Keratinocyte (primary cell): ENCODE measurements at regions not wholly inside any gene's neighbourhood (a gene's known extent, or its start where the extent isn't known, plus 50 kb on each side); places are given as distances from the start of the nearest gene placed in this dataset.

ENCODE experiments used
- EZH2 ChIP-seq: IDR thresholded peaks from one replicate; pipeline ENCODE4 v1.6.1; 2012; ENCODE audit warnings: inconsistent platforms, mild to moderate bottlenecking, low read length, moderate library complexity
- TF ChIP-seq, protein P1 (sequence below), 3 experiments: IDR thresholded peaks in 1 of 3; conservative IDR thresholded peaks in 1 of 3; optimal IDR thresholded peaks in 1 of 3; 2 replicates in 2 of 3; 3 replicates in 1 of 3; pipeline versions ENCODE3 to v1.5.1; 2011; ENCODE audit warnings: low read length in 3 of 3, mild to moderate bottlenecking in 3 of 3, moderate library complexity in 2 of 3, control low read depth in 1 of 3, inconsistent platforms in 1 of 3; ENCODE audit not compliant: insufficient read depth in 2 of 3; ENCODE audit errors: extremely low read depth in 1 of 3

DNA sequence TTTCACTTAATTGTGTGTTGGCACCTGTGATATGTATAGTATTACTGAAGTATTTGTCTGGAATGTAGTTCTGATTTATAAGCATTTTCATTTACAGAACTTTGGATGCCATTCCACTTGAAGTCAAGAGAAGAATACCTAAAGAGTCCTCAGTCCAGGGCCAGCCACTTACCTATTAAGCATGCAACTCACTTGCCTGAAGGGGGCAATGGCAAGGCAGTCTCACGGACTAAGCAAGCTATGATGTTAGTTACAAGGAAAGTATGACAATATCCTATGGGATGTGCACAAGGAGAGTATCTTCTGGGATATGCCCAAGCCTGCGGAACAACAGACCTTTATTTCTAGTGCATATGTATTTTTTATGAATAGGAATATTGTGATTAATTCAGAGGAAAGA, 369.4 kb upstream of the GCFC2 start:
- TF ChIP-seq, protein P1, sequence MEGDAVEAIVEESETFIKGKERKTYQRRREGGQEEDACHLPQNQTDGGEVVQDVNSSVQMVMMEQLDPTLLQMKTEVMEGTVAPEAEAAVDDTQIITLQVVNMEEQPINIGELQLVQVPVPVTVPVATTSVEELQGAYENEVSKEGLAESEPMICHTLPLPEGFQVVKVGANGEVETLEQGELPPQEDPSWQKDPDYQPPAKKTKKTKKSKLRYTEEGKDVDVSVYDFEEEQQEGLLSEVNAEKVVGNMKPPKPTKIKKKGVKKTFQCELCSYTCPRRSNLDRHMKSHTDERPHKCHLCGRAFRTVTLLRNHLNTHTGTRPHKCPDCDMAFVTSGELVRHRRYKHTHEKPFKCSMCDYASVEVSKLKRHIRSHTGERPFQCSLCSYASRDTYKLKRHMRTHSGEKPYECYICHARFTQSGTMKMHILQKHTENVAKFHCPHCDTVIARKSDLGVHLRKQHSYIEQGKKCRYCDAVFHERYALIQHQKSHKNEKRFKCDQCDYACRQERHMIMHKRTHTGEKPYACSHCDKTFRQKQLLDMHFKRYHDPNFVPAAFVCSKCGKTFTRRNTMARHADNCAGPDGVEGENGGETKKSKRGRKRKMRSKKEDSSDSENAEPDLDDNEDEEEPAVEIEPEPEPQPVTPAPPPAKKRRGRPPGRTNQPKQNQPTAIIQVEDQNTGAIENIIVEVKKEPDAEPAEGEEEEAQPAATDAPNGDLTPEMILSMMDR (optimal IDR thresholded peaks at IDR 0.05 in 1 of 3, IDR thresholded peaks at IDR 0.05 in 1 of 3, conservative IDR thresholded peaks at IDR 0.05 in 1 of 3; ENCODE audit: extremely low read depth in 1 of 3, insufficient read depth in 2 of 3, low read length in 3 of 3), result no peak
- no peak for TF ChIP-seq EZH2
